Small intestine (tissue), 7 donors: ENCODE measurements at regions not wholly inside any gene's neighbourhood (a gene's known extent, or its start where the extent isn't known, plus 50 kb on each side); places are given as distances from the start of the nearest gene placed in this dataset.
A peak's percentile ranks its signal among the peaks of the same experiment; 100 is the strongest.

Source experiments
- DNase-seq, 2 donors: peaks; one replicate each; pipeline versions ENCODE4 v3.0.0 to v3.0.0-alpha.2; 2013
- FAIRE-seq: peaks from 2 replicates; lab custom pipeline; 2012; peaks lifted over from hg19 to GRCh38; lab: Jason Lieb, UNC
- H3K27ac ChIP-seq, 3 donors: one replicate each; pipeline ENCODE4 v1.5.1; 2013; ENCODE audit warnings: low read length in 2 of 3, mild to moderate bottlenecking in 2 of 3, control low read depth in 1 of 3, inconsistent platforms in 1 of 3, low read depth in 1 of 3, moderate library complexity in 1 of 3
- H3K27me3 ChIP-seq, 3 donors: one replicate each; pipeline ENCODE4 v1.6.1; 2013; ENCODE audit warnings: low read length in 3 of 3, inconsistent platforms in 1 of 3; ENCODE audit not compliant: control insufficient read depth in 3 of 3, insufficient read depth in 3 of 3
- H3K36me3 ChIP-seq, 3 donors: one replicate each; pipeline ENCODE4 v1.6.1; 2013; ENCODE audit warnings: low read length in 3 of 3, inconsistent platforms in 1 of 3, low read depth in 1 of 3, mild to moderate bottlenecking in 1 of 3, moderate library complexity in 1 of 3; ENCODE audit not compliant: control insufficient read depth in 3 of 3, insufficient read depth in 2 of 3
- H3K4me1 ChIP-seq, 3 donors: one replicate each; pipeline ENCODE4 v1.6.1; 2013; ENCODE audit warnings: low read length in 2 of 3, inconsistent platforms in 1 of 3, low read depth in 1 of 3, mild to moderate bottlenecking in 1 of 3, moderate library complexity in 1 of 3; ENCODE audit not compliant: control insufficient read depth in 3 of 3, insufficient read depth in 2 of 3
- H3K4me3 ChIP-seq, 3 donors: one replicate each; pipeline ENCODE4 v1.5.1; 2013; ENCODE audit warnings: low read length in 3 of 3, control low read depth in 1 of 3, inconsistent platforms in 1 of 3, low read depth in 1 of 3, mild to moderate bottlenecking in 1 of 3, moderate library complexity in 1 of 3
- H3K9me3 ChIP-seq, 2 donors: one replicate each; pipeline ENCODE4 v1.6.1; 2013; ENCODE audit warnings: low read depth in 1 of 2, low read length in 1 of 2; ENCODE audit not compliant: control insufficient read depth in 2 of 2, insufficient read depth in 1 of 2
- WGBS, 3 donors: extraction: QIAGEN DNeasy Blood & Tissue Kit; methylation state at CpG; one replicate each; pipeline ENCODE4 v1.1.7; 2013; 5-methylcytosine and 5-hydroxymethylcytosine counted together
- donor health status: healthy with polysubstance abuse.
- donor health status: control.
- donor health status: control.
- donor health status: Bipolar disorder and iron deficiency.
- donor health status: healthy.

DNA sequence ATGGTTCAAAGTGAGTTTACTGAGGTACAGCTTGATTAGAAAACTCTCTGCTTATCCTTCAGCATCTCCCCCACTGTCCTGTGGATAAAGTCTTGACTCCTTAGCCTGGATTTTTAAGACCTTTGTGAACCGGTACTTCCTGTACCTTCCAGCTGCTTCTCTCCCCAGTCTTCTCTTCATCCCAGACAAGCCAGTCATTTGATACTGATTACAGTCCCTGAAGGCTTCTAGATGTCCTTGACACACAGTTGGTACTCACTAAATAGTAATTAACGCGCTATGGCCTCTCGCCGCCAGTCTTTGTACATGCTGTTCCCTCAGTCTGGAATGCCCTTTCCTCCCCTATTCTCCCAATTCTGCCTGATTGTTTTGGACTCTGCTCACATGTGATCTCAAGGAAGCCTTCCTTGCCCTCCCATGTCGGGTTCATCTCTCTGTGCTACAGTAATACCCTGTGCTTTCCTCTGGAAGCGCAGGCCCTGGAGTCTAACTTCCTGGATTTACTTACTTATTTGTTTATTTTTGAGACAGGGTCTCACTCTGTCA lies 50.6 kb upstream of the PTGR2 start:
- peak overlapping the region in 1 of 3 donors; percentile 79 for H3K27ac ChIP-seq
- no peaks in the 10 kb centered on the region for H3K9me3 ChIP-seq
- H3K27me3 ChIP-seq: no peaks in the 10 kb centered on the region
- no peak overlapping the region for H3K4me3 ChIP-seq
- DNase-seq (peak in 1 of 2 donors; percentile 79), FAIRE-seq (no peak)
- H3K36me3 ChIP-seq: no peaks in the 10 kb centered on the region
- WGBS, 3 donors: 63 to 86% (median 73%) methylated on average over 7 of the region's 7 CpGs
- H3K4me1 ChIP-seq: peaks cover 4 to 31% (median 12%) of the 10 kb centered on the region in 3 donors

DNA sequence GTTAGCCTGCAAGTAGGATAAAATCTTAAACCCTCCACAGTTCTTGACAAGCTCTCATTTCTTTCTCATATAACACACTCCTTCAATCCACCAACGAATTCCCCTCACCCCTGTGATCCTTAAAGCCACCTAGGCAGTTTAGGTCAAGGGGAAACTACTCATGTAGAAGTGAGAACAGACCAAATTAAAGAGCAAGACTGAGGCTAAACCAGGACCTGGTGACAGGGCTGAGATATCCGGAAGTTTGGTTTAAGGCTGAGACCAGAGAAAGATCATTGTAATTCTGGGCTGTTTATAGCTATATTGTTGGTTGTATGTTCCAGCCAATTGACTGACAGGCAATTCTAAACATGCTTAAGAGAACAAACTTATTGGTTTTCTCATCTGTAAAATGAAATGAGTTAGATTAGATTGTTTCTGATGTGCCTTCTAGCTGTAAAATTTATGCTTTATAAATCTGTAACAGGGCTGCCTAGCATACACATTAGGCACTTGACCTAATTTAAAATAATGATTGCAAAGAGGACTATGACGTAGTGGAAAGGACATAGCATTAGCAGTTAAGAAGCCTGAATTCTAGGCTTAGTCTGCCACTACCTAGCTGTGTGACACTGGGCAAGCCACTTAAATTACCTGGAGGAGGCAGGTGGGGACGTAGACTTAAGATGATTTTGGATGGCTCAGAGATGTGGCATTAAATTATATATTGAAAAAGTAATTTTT lies 53.9 kb upstream of the PTGR2 start:
- DNase-seq (no peak), FAIRE-seq (no peak)
- H3K9me3 ChIP-seq: no peaks in the 10 kb centered on the region
- peak overlapping the region in 1 of 3 donors; percentile 92 for H3K27ac ChIP-seq
- H3K36me3 ChIP-seq: no peaks in the 10 kb centered on the region
- no peaks in the 10 kb centered on the region for H3K27me3 ChIP-seq
- H3K4me3 ChIP-seq: no peak overlapping the region
- peaks cover 8 to 43% (median 18%) of the 10 kb centered on the region in 3 donors for H3K4me1 ChIP-seq
- 81 to 83% (median 81%) methylated on average over 4 of the region's 4 CpGs for WGBS, 3 donors

DNA sequence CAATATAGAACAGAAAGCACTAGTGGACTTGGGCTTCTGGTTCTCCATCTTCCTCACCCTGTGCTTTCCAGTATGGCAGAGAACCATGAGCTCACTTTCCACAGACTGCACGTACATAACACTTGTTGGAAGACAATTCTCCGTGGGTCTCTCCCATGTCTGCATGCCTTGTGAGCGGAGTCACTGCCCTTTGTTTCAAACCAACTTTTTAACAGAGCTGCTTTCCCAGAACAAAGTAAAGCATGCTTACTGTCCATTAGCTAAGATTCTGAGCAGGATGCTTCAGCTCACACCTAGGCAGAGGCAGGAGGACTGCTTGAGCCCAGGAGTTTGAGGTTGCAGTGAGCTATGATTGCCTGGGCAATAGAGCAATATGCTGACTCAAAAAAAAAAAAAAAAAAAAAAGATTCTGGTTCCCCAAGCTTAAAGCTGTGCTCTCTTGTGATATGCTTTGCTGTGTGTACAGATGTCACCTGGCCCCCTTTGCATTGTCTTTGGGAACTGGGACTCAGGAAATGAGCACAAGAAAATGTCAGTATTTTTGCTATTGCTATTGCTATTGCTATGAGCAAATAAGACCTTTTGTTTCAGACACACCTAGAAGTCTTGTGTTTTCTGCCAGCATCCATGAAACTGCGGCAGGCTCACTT lies 54.6 kb upstream of the PTGR2 start:
- no peaks in the 10 kb centered on the region for H3K27me3 ChIP-seq
- H3K4me1 ChIP-seq: peaks cover 8 to 38% (median 17%) of the 10 kb centered on the region in 3 donors
- no peaks in the 10 kb centered on the region for H3K9me3 ChIP-seq
- peak overlapping the region in 2 of 3 donors; percentile 53 to 92 for H3K27ac ChIP-seq
- WGBS, 3 donors: 77 to 93% (median 89%) methylated on average over 4 of the region's 4 CpGs
- FAIRE-seq (no peak), DNase-seq (peak in 1 of 2 donors; percentile 33)
- no peak overlapping the region for H3K4me3 ChIP-seq
- H3K36me3 ChIP-seq: peaks cover 0 to 5% (median 0%) of the 10 kb centered on the region in 3 donors

DNA sequence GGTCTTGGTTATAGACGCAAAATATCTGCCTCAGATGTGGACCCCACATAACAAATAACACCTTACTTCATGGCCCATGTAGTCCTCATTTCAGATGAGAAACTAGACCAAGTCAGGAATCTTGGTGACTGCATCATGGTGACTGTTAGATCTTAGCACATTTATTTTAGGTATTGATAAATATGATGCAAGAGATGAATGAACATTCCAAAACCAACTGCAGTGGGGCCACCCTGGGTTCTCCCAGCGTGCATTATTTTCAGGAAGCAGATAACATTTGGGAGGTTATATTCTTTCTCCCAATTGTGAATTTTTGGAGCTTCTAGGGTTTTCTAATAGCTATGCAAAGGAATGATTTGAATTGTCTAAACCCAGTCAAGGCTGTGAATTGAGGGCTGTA lies 55.2 kb upstream of the PTGR2 start:
- peak overlapping the region; percentile 73 to 92 (median 91) for H3K27ac ChIP-seq
- peaks cover 8 to 41% (median 17%) of the 10 kb centered on the region in 3 donors for H3K4me1 ChIP-seq
- DNase-seq (no peak), FAIRE-seq (no peak)
- 39 to 76% (median 57%) methylated on average over 2 of the region's 2 CpGs for WGBS, 3 donors
- no peaks in the 10 kb centered on the region for H3K9me3 ChIP-seq
- no peak overlapping the region for H3K4me3 ChIP-seq
- peaks cover 0 to 5% (median 0%) of the 10 kb centered on the region in 3 donors for H3K36me3 ChIP-seq
- no peaks in the 10 kb centered on the region for H3K27me3 ChIP-seq

DNA sequence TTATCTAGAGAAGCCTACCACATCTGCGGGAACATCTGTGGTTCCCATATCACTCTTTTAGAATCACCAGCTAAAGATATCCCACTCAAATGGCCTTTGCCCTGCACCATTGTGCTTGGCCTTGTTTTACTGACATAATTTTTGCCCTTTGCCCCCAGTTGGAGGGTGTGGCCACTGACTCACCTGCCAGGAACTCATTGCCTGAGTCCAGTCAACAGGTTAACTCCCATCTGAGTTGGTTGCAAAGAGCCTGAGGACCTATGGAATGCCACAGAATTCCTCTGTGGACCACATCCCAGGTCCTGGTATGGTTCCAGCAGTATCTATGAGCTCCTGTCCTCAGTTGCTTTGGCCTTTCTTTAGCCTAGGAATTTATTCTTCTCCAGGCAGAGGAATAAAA lies 55.7 kb upstream of the PTGR2 start:
- no peaks in the 10 kb centered on the region for H3K9me3 ChIP-seq
- no peak overlapping the region for H3K4me3 ChIP-seq
- FAIRE-seq (no peak), DNase-seq (peak; percentile 97 to 99)
- peak overlapping the region; percentile 73 to 92 (median 91) for H3K27ac ChIP-seq
- H3K27me3 ChIP-seq: no peaks in the 10 kb centered on the region
- H3K4me1 ChIP-seq: peaks cover 8 to 45% (median 17%) of the 10 kb centered on the region in 3 donors
- 22 to 70% (median 58%) methylated on average over 1 of the region's 1 CpG for WGBS, 3 donors
- H3K36me3 ChIP-seq: peaks cover 0 to 5% (median 0%) of the 10 kb centered on the region in 3 donors

DNA sequence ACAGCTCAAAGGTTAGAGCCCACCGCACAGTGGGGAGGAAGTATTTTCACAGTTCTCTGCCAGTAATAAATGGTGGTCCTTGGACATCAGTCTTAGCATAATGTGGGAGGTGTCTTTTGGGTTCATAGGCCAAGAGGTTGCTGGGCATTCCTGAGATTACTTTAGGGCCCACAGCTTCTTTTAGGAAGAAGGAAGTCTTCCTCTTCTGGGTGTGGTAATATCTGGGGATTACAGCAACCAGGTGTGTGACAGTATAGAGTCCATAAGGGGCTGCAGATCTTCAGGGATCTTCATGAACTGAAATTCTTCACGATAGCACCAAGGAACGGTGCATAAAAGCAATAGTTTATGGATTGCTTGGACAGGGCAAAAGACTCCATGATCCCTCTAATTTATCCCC lies 56.2 kb upstream of the PTGR2 start:
- Histone ChIP-seq H3K27me3 (no peaks in the 10 kb centered on the region), H3K9me3 (no peaks in the 10 kb centered on the region), H3K4me3 (no peak overlapping the region), H3K27ac (peak overlapping the region; percentile 84 to 95 (median 92)), H3K4me1 (peaks cover 8 to 50% (median 17%) of the 10 kb centered on the region in 3 donors), H3K36me3 (peaks cover 0 to 5% (median 0%) of the 10 kb centered on the region in 3 donors)
- WGBS, 3 donors: 29 to 81% (median 67%) methylated on average over 3 of the region's 3 CpGs
- FAIRE-seq: no peak
- peak; percentile 45 to 54 for DNase-seq

DNA sequence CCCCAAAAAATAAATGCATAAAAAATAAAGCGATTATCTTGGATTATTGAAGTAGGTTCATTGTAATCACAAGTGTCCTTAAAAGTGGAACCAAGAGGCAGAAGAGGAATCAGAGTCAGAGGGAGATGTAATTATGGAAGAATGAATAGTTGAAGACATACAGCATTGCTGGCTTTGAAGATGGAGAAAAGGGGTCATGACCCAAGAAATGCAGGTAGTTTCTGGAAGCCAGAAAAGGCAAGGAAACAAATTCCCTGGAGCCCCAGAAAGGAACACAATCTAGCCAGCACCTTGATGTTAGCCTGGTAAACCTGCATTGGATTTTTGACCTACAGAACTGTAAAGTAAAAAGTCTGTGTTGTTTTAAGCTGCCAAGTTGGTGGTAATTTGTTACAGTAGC lies 57.5 kb upstream of the PTGR2 start:
- no peak overlapping the region for H3K4me3 ChIP-seq
- no peaks in the 10 kb centered on the region for H3K27me3 ChIP-seq
- peaks cover 0 to 5% (median 0%) of the 10 kb centered on the region in 3 donors for H3K36me3 ChIP-seq
- H3K27ac ChIP-seq: peak overlapping the region; percentile 56 to 92 (median 66)
- DNase-seq (no peak), FAIRE-seq (no peak)
- no peaks in the 10 kb centered on the region for H3K9me3 ChIP-seq
- peaks cover 11 to 63% (median 17%) of the 10 kb centered on the region in 3 donors for H3K4me1 ChIP-seq
- WGBS, 3 donors: 85 to 98% (median 94%) methylated on average over 1 of the region's 1 CpG

DNA sequence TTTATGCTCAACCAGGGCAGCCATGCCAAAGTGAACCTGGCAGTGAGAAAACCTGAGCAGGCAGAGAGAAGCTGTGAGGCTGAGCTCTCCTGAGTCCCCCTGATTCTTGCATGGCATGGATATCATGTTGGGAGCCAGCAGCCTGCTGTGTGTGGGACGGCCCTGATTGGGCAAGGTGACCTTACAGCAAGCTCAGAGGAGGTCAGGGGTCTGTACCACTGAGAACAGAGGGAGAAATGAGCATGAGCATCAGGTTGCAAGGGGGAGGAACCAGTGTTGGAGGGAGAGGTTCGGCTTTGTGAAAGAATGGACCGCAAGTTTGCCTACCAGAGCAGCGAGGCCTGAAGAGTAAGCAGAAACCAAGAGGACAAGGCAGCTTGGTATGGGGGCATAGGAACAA lies 59.1 kb upstream of the PTGR2 start:
- Histone ChIP-seq H3K9me3 (no peaks in the 10 kb centered on the region), H3K4me1 (peaks cover 11 to 74% (median 13%) of the 10 kb centered on the region in 3 donors), H3K4me3 (no peak overlapping the region), H3K27ac (no peak overlapping the region), H3K27me3 (no peaks in the 10 kb centered on the region), H3K36me3 (peaks cover 0 to 5% (median 0%) of the 10 kb centered on the region in 3 donors)
- WGBS, 3 donors: 93 to 97% (median 93%) methylated on average over 4 of the region's 4 CpGs
- no peak for FAIRE-seq
- DNase-seq: no peak
